ENCODE measurements at regions not wholly inside any gene's neighbourhood (a gene's known extent, or its start where the extent isn't known, plus 50 kb on each side); places are given as distances from the start of the nearest gene placed in this dataset.

DNA sequence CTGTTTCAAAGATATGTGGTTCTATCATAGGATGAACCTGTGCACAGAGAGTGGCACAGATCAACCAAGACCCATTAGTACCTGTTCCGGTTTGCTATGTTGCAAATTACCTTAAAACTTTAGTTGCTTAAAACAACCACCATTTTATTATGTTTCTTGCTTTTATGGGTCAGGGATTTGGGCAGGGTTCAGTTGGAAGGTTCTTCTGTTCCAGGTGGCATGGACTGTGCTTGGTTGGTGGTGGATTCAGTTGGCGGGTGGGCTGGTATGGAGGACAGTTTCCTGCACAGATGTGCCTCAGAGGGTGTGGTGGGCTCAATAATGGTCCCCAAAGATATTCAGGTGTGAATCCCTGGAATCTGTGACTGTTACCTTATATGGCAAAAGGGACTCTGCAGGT, 166.3 kb downstream of the SLC35B3 start:
- H2AFZ ChIP-seq (replicated peaks), result no peak overlapping the region
- peaks cover 1% of the 10 kb centered on the region for H3K36me3 Mint-ChIP-seq
- no peaks in the 10 kb centered on the region for H3K79me2 ChIP-seq (ENCODE audit: low read depth)
- H3K9me3 Mint-ChIP-seq, result no peaks in the 10 kb centered on the region
- H3K36me3 ChIP-seq, result no peaks in the 10 kb centered on the region
- H4K20me1 ChIP-seq (ENCODE audit: low read depth), result no peaks in the 10 kb centered on the region
- no peak overlapping the region for H3K27ac Mint-ChIP-seq
- H3K4me1 Mint-ChIP-seq, result no peaks in the 10 kb centered on the region
- H3K27me3 Mint-ChIP-seq (ENCODE audit: insufficient read depth, low read depth), result peaks cover 4% of the 10 kb centered on the region
- no peaks in the 10 kb centered on the region for H3K4me1 ChIP-seq
- H3K4me3 Mint-ChIP-seq, result peak overlapping the region; percentile 31
- H3K27ac ChIP-seq, result no peak overlapping the region
- H3K9ac ChIP-seq, result no peak overlapping the region
- TF ChIP-seq, protein P1, sequence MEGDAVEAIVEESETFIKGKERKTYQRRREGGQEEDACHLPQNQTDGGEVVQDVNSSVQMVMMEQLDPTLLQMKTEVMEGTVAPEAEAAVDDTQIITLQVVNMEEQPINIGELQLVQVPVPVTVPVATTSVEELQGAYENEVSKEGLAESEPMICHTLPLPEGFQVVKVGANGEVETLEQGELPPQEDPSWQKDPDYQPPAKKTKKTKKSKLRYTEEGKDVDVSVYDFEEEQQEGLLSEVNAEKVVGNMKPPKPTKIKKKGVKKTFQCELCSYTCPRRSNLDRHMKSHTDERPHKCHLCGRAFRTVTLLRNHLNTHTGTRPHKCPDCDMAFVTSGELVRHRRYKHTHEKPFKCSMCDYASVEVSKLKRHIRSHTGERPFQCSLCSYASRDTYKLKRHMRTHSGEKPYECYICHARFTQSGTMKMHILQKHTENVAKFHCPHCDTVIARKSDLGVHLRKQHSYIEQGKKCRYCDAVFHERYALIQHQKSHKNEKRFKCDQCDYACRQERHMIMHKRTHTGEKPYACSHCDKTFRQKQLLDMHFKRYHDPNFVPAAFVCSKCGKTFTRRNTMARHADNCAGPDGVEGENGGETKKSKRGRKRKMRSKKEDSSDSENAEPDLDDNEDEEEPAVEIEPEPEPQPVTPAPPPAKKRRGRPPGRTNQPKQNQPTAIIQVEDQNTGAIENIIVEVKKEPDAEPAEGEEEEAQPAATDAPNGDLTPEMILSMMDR (IDR thresholded peaks at IDR 0.05), result no peak
- no peak for TF ChIP-seq EZH2 (IDR thresholded peaks at IDR 0.05)
- TF ChIP-seq EZH2phosphoT487 (IDR thresholded peaks at IDR 0.05), result no peak
- no peaks in the 10 kb centered on the region for H3F3A ChIP-seq (ENCODE audit: low read depth)
- H3K4me3 ChIP-seq, result no peak overlapping the region
- no peaks in the 10 kb centered on the region for H3K9me3 ChIP-seq (ENCODE audit: low read depth)
- no peaks in the 10 kb centered on the region for H3K27me3 ChIP-seq
- no peak for DNase-seq (ENCODE audit: low spot score)
- H3K4me2 ChIP-seq, result no peak overlapping the region

DNA sequence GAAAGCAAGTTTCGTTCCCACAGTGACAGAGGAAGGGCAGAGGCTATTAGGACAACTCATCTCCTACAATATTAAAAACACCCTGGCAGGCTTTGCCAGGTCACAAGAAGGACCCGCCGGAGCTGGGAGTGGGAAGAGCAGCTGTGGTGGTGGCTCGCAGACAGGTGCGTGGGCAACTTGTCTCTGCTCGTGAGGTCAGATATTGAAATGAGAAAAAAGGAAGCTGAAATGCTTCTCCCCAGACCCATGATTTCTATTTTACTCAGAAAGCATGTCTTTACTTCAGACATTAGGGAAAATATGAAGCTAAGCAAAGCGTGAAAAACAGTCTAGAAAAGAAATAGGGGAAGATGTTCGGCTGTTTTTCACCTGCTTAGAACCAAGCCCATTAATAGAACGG, 166.3 kb upstream of the EEF1E1 start:
- Mint-ChIP-seq H3K36me3 (peaks cover 1% of the 10 kb centered on the region), H3K4me3 (no peak overlapping the region), H3K27ac (no peak overlapping the region), H3K27me3 (ENCODE audit: insufficient read depth, low read depth) (peaks cover 4% of the 10 kb centered on the region), H3K4me1 (no peaks in the 10 kb centered on the region), H3K9me3 (no peaks in the 10 kb centered on the region)
- no peaks in the 10 kb centered on the region for H3K79me2 ChIP-seq (ENCODE audit: low read depth)
- H3K27ac ChIP-seq, result no peak overlapping the region
- H3K36me3 ChIP-seq, result no peaks in the 10 kb centered on the region
- H4K20me1 ChIP-seq (ENCODE audit: low read depth), result no peaks in the 10 kb centered on the region
- DNase-seq (ENCODE audit: low spot score), result no peak
- H3K4me1 ChIP-seq, result no peaks in the 10 kb centered on the region
- no peak overlapping the region for H2AFZ ChIP-seq (replicated peaks)
- H3K4me2 ChIP-seq, result no peak overlapping the region
- no peak overlapping the region for H3K4me3 ChIP-seq
- no peaks in the 10 kb centered on the region for H3K9me3 ChIP-seq (ENCODE audit: low read depth)
- H3F3A ChIP-seq (ENCODE audit: low read depth), result no peaks in the 10 kb centered on the region
- no peaks in the 10 kb centered on the region for H3K27me3 ChIP-seq
- H3K9ac ChIP-seq, result no peak overlapping the region
- TF ChIP-seq, protein P1 (IDR thresholded peaks at IDR 0.05), result no peak
- TF ChIP-seq EZH2 (IDR thresholded peaks at IDR 0.05), result no peak
- no peak for TF ChIP-seq EZH2phosphoT487 (IDR thresholded peaks at IDR 0.05)

DNA sequence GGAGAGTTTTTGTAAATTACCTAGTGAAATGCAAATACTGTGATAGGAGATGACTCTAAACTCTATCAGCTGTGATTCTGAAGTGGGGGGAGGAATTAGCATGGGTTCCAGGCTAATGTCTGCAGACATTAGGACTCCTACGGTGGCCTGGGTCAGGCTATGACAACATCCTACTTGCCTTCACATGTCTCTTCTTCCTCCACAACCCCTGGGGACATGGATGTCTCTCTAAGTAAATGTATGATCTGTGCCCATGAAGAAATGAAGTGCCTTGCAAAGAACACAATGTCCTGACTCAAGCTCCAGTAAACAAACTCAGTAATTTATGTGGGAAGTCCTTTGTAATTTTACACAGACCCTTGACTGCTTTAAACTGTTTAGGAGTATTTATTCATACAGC, 165.8 kb upstream of the EEF1E1 start:
- TF ChIP-seq EZH2phosphoT487 (IDR thresholded peaks at IDR 0.05), result no peak
- TF ChIP-seq EZH2 (IDR thresholded peaks at IDR 0.05), result no peak
- TF ChIP-seq, protein P1 (IDR thresholded peaks at IDR 0.05), result no peak
- H3K36me3 Mint-ChIP-seq, result peaks cover 1% of the 10 kb centered on the region

More for the DNA sequence above, 165.8 kb upstream of the EEF1E1 start:
- no peak overlapping the region for H3K9ac ChIP-seq
- no peaks in the 10 kb centered on the region for H3K4me1 ChIP-seq
- H3K9me3 ChIP-seq (ENCODE audit: low read depth), result no peaks in the 10 kb centered on the region
- H2AFZ ChIP-seq (replicated peaks), result no peak overlapping the region
- no peaks in the 10 kb centered on the region for H3F3A ChIP-seq (ENCODE audit: low read depth)
- H3K4me2 ChIP-seq, result no peak overlapping the region
- no peaks in the 10 kb centered on the region for H3K36me3 ChIP-seq
- Mint-ChIP-seq H3K9me3 (no peaks in the 10 kb centered on the region), H3K27ac (no peak overlapping the region), H3K27me3 (ENCODE audit: insufficient read depth, low read depth) (peaks cover 4% of the 10 kb centered on the region), H3K4me1 (no peaks in the 10 kb centered on the region), H3K4me3 (no peak overlapping the region)
- H3K79me2 ChIP-seq (ENCODE audit: low read depth), result no peaks in the 10 kb centered on the region
- no peak overlapping the region for H3K27ac ChIP-seq
- no peak overlapping the region for H3K4me3 ChIP-seq
- H3K27me3 ChIP-seq, result no peaks in the 10 kb centered on the region
- DNase-seq (ENCODE audit: low spot score), result no peak
- H4K20me1 ChIP-seq (ENCODE audit: low read depth), result no peaks in the 10 kb centered on the region

Data from neural progenitor cell (in vitro differentiated cells).